Stimulated activated CD8-positive, alpha-beta memory T cell treated with anti-CD3 and anti-CD28 coated beads, Interleukin-7, amount 100 ng/mL, for 48 hours (primary cell): ENCODE measurements at regions not wholly inside any gene's neighbourhood (a gene's known extent, or its start where the extent isn't known, plus 50 kb on each side); places are given as distances from the start of the nearest gene placed in this dataset.
"Not testable (repeated sequence)": the region's sequence is repeated elsewhere in the genome, so short reads cannot be mapped to it uniquely, and the experiment has no call there.

ENCODE experiments used
- DNase-seq, 2 donors: peaks; one replicate each; pipeline ENCODE4 v3.0.0-alpha.2; 2020; ENCODE audit warnings: low read depth in 1 of 2; ENCODE audit errors: extremely low read depth in 1 of 2

DNA sequence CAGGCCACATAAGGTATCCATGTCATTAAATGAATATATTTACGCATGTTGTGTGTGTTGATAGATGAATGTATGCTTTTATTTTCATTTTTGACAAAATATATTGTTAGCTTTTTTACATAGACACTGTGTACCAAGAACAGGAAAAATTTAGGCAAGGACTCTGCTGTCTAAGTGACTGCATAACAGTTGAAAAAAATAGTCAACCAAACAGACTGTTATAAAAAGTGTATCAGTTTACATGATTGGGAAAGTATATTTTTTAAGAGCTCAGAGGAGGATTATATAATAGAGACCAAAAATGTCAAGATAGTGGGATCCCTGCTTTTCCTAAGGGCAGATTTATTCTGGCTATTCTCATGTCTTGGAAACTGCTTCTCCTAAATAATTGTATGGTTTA lies 858.0 kb downstream of the SLITRK1 start:
- DNase-seq = no peak

DNA sequence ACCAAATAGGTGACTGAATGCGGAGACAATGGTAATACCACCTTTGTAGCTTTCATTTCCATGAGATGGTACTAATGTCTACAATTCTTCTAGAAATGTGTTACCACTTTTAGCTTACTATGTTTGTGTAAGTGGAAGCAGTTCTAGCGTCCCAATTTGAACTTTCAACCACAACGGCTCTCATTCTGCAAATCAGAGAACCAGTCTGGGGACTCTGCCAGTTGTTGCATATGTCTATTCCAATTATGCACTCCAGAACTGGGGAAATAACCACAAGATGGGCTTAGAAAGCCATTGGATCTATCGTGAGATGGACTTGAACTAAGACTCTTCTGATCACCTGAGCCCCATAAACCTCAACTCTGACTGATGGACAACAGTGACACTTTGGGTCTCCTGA lies 862.3 kb downstream of the SLITRK1 start:
- no peak for DNase-seq

DNA sequence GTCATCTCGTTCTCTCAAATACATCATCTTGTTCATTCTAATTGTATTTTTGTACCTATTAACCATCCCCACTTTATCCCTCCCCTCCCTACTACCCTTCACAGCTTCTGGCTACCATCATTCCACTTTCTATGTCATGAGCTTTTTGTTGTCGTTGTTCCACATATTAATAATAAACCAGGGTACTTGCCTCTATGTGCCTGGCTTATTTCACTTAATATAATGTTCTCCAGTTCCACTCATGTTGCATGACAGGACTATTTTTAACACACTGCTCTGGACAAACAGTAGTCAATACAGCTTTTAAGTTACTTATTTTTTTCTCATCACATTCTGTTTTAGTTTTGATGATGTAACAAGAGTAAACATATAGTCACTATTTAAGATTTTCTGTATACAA lies 872.3 kb downstream of the SLITRK1 start:
- no peak for DNase-seq

DNA sequence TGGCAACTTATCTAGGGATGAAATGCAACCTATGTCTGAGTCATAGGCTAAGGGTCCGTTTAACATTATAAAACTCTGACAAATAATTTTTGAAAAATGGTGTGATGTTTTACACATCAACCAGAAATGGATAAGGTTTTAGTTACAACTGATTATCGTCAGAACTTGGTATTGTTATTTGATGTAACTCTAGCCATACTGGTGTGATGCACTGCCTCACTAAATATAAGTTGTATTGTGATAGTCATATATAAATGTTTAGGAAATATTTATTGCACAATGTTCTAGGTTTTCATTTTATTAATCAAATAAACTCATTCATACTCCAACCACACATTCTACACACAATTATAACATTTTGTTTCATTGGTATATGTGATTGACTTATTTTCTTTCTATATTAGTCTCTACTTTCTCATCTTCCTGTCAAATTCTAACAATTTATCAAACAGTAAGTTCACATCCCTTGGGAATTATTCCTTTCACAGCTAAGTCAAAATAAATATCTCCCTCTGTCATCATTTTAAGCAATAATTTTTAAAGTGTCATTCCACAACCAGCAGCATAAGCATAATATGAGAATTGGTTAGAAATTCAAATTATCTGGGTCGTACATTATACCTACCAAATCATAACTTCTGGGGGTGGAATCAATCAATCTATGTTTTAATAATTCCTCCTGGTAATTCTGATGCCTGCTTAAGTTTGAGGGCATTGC lies 873.9 kb downstream of the SLITRK1 start:
- DNase-seq = no peak

DNA sequence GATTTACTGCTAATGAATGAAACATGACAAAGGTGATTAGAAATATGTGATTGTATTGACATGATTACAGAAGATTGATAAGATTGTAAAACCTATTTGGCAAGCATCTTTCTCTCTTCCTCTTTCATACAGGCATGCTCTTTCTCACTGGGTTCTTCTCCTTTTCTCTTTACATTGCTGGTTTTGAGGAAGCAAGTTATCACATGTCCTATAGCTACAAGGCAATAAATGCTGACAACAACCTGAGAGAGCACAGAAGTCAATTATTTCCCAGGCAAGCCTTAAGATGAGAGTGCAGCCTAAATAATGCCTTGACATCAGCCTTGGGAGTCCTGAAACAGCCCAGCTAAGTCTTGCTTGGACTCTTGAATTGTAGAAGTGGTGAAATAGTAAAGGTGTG lies 875.0 kb downstream of the SLITRK1 start:
- no peak for DNase-seq

DNA sequence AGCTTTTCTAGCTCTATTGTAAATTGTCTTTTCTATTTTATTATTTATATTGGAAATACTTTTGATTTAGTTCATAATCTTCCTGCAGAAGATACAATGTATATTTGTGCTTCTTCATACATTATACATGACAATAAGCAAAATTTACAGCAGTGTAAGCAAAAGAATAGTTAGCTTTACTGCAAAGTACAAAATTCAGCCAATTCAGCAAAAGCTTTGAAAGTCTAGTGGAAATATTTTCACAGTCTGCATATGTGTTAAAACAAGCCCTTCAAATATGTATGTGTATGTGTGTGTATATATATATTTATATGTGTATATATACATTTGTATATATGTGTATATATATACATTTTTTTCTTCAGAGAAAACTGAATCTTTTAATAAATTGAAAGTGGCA lies 879.1 kb downstream of the SLITRK1 start:
- DNase-seq = no peak

DNA sequence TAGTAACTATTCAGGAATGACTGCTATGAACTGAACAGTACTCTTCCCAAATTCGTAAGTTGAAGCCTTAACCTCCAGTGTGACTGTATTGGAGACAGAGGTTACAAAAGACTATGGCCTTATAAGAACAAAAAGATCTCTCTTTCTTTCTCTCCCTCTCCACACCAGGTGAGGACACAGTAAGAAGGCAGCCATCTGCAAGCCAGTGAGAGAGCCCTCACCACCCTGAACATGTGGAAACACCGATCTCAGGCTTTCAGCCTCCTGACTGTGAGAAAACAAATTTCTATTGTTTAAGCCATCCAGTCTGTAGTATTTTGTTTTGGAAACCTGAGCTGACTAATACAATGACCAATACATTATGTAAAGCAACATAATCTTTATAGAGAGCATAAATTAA lies 888.9 kb downstream of the SLITRK1 start:
- DNase-seq = no peak

DNA sequence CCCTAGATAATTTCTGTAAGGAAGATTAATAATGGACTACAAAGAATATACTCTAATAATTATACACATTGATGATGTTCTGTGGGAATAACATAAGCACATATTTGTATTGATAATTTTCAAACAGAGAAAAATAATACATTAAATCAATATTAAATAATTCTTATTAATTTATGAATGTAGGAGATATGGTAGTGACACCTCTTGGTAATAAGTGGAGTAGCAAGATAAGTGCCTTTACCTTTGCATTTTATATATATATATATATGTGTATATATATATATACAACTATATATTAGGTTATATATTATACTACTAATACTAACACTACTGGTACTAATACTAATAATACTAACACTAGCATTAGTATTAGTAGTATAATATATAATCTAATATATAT lies 905.8 kb downstream of the SLITRK1 start:
- no peak for DNase-seq

DNA sequence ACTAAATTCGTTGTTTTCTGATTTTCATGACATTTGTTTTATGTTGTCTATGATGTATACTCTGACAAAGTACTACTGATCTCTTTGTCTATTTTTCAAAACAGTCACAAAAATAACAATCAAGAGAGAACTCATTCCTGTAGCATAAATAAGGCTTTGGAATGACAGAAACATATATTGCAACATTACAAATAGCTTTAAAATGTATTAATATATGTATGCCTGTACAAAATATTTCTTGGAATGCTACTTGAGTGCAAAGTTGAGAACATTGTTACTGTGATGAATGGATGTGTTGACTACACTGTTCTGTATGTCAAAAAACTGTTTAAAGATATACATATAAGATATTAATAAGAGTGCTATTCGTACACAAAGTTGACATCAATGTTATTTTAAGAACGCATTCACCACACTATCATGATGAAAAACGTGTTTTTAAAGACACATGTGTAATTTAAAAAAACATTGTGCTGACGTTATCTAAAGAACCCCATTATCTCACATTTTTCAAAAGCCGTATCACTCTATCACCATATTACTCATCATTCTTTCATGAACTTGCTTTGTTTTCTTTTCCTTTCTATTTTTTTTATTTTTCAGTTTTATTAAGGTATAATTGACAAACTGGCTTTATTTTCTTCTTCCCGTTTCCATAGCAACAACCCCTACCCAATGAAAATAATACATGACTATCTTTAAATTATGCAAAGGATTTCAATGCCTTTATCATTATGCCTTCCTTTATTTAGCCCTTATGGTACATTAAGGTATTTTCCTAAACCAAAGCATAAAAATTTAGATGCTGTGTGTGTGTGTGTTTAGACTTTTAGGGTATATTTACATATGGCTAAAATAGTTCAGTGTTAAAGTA lies 918.8 kb downstream of the SLITRK1 start:
- no peak for DNase-seq

DNA sequence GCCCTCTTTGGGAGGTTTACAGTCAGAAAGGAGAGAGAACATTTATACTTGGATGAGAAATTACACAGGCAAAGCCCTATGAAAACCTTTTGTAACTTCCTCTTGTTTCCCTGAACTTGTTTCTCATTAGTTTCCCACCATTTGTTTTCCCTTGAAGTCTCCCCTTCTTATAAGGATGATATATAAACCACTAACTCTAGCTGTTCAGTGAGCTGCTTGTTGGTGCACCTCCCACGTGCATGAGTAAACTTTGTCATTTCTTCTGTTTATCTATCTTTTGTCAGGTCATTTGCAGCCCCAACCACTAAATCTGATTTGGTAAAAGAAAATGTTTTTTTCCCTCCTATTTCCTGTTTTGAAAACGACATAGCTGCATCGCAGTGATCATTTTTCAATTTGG lies 919.9 kb downstream of the SLITRK1 start:
- DNase-seq = no peak

DNA sequence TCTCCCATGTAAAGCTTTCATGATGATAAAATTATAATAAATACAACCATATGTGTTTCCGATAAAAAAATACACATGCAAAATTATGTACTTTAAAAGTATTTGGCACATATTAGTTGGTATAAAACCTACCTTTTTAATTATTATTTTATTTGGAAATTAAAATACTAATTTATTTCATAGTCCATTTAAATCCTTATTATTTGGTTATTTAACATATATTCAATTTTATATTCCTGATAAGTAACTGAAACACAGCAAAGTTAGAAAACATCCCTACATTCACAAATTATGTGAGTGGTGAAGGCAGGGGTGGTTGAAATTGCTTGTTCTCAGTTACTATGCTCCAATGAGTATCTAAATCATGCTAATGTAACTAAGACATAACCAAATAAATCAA lies 920.5 kb downstream of the SLITRK1 start:
- DNase-seq = no peak

DNA sequence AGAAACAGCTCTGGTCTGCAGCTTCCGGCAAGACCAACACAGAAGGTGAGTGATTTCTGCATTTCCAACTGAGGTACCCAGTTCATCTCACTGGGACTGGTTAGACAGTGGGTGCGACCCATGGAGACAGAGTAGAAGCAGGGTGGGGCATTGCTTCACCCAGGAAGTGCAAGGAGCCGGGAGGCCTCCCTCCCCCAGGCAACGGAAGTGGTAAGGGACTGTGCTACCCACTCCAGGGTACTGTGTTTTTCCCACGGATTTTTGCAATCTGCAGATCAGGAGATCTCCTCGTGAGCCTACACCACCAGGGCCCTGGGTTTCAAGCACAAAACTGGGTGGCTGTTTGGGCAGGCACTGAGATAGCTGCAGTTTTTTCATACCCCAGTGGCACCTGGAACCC lies 929.9 kb downstream of the SLITRK1 start:
- not testable (repeated sequence) for DNase-seq

DNA sequence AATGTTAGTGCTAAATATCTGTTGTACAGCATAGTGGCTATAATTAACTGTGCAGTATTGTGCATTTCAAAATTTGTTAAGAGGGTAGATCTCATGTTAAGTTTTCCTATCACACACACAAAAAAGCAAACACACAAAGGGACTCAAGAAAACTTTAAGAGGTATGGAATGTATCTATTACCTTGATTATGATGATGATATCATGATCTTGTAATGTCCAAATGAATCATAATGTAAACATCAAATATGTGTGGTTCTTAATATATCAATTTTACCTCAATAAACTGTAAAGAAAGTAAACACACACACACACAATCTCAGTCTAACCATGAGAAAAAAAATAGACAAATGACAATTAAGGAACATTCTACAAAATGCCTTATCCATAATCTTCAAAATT lies 934.6 kb downstream of the SLITRK1 start:
- no peak for DNase-seq

DNA sequence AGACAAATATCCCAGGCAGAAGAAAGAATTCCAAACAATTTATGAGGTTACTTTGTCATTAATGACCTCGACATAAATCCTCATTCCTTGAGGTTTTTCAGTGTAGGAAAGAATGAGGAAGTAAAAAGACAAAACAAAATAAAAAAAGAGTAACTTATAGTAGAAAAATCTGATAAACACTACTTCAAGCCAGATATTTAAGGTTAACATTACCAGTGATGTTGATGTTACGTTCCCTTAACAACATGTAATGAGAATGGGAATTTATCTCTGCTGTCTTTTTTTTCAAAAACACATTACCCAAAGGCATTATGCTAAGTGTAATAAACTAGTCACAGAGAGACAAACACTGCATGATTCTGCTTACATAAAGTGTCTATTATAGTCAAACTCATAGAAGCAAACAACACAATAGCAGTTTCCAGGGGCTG lies 935.1 kb downstream of the SLITRK1 start:
- no peak for DNase-seq

DNA sequence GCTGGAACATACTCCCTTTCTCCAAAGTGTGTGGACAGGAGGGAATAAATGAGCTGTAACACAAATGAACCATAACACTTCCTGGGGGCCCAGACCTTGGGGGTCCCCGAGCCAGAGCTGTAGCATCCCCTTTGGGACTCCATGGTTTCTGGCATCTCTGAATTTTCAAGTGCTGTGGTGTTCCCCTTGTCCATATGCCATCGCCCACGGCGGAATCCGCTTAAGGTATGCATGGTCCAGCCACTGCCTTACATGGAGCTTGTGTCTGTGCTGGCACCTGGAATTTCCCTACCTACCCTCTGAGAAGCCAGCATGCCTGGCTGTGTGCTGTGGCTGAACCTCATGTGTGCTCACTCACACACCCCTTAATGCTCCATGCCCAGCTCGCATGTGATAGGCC lies 943.6 kb downstream of the SLITRK1 start:
- no peak for DNase-seq

DNA sequence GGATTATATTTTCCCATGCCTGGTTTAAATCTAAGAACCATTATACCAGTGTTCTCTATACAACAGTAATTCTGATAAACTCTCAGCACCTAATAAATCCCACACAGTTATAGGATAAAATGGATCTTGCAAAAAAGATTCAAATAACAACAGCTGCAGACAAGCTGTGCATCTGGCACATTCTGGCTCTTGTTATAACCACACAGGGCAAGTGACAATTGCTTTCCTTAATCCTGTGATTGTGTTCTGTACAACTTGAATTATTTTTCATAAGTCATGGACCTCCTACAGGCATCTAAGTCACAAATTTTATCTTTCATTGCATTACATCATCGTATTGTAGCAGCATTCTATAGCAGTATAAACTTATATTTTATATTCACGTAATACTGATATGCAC lies 948.3 kb downstream of the SLITRK1 start:
- DNase-seq = no peak

DNA sequence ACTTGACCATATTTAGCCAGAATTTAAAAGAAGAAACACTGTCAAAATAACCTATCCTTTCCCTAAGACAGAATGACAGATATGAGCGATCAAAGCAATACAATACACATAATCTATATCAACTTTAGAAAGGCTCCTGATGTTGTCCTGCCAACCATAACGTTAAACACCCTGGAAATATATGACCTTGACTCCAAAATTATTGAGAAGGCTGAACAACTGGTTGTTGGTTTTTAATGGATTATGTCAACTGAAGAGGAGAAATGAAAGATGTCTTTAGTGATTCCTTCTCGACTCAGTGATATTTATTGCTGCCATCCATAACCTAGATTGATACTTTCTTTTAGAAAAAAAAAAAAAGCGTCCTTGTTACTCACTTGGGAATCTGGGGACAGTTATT lies 957.2 kb downstream of the SLITRK1 start:
- no peak for DNase-seq

DNA sequence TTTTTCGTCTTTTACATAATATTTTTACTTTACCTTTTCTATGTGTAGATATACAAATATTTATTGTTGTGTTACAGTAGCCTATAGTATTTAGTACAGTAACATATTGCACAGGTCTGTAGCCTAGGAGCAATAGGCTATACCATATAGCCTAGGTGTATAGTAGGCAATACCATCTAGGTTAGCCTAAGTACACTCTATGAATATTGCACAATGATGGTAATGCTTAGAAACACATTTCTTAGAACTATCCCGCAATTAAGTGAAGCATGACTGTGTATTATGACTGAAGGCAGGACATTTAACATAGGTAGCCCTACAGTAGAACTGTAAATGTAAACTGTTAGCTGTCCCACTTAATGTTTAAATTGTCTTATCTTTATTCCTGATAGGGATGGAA lies 964.3 kb downstream of the SLITRK1 start:
- no peak for DNase-seq

DNA sequence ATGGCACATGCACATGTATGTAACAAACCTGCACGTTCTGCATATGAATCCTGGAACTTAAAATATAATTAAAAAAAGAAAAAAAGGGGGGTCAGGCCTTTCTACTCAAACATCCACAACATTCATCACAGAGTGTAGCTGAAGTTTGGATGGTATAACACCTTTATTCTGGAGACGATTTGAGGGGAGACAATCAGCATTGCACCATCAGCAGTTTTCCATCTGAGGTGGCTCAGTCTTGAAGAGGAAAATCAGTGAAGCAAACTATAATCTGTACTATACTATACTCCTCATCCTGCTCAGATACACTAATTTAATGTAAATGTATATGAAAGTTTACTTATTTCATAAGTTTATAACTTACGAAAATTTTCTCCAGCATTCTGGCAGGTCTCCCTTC lies 969.7 kb downstream of the SLITRK1 start:
- DNase-seq = no peak

DNA sequence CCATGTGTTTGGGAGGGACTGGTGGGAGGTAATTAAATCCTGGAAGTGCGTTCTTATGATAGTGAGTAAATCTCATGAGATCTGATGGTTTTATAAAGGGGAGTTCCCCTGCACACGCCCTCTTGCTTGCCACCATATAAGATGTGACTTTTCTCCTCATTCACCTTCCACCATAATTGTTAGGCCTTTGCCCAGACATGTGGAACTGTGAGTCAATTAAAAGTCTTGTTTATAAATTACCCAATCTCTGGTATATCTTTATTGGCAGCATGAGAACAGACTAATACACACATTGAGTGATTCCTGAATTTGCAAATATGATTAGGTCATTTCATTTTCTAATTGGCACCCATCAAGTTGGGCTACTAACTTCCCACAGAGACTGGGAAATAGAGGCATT lies 977.2 kb downstream of the SLITRK1 start:
- no peak for DNase-seq

DNA sequence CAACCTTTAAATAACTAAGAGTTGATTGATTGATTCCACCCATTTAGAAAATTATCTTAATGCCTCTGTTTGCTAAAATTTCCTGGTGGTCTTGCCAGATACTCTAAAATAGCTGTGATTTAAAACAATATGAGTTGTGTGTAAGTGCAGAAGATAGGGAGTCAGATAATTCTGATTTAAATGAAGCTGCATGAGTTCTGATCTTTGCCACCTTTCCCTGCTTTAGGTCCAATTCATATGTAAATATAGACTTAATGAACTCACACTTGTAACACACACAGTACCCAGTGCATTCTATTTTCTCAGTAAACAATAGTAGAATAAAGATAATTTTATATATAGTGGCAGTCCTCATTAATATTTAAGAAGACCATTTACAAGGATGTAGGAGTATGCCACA lies 981.8 kb downstream of the SLITRK1 start:
- no peak for DNase-seq

DNA sequence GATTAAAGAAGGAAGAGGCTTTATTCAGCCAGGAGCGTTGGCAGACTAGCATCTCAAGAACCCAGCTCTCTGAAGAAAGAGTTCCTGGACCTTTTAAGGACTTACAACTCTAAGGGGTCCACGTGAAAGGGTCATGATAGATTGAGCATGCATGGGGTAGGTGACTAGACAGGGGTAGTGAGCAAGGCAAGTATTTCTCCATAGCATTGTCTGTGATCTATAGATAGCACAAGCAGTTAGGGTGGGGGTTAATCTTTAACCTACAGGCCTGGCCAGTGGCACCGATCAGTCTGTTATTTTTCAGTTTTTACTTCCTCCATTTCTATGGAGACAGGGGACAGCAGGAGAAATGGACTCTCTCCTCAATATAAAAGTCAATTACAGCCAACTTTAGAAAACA lies 983.7 kb downstream of the SLITRK1 start:
- no peak for DNase-seq
